ENCODE measurements at regions not wholly inside any gene's neighbourhood (a gene's known extent, or its start where the extent isn't known, plus 50 kb on each side); places are given as distances from the start of the nearest gene placed in this dataset.

DNA sequence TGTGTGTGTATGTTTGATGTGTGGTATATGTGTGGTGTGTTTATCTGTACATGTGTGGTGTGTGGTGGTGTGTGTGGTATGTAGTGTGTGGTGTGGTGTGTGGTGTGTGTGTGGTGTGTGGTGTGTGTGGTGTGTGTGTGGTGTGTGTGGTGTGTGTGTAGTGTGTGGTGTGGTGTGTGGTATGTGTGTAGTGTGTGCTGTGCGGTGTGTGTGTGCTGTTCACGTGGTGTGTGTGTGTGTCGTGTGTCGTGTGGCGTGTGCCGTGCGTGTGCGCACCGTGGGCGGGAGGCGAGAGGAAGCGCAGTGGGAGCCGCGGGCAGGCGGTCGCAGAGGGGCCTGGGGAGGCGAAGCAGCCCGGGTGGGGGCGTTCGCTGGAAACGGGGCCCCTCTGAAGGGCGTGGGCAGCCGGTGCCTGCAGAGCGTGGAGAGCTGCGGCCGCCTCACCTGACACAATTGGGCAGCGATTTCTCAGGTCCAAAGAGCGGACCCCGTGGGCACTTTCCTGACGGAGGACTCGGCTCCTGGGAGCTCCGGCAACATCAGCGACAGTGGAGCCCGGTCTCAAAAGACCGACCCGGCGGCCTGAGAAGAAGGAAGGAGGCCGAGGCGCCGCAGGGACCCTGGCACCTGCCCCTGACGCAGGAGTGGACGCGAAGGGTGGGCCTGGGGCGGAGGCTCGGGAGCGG is 741.1 kb upstream of the SALL3 start:
- ATAC-seq (ENCODE audit: insufficient number of reproducible peaks, low FRiP score, low read depth): no peak
- no peaks in the 10 kb centered on the region for H3K27me3 ChIP-seq (replicated peaks; ENCODE audit: insufficient read depth)
- DNase-seq (ENCODE audit: low spot score): no peak
- H3K4me3 ChIP-seq: no peak overlapping the region
- H3K9me3 ChIP-seq: no peaks in the 10 kb centered on the region
- H3K36me3 ChIP-seq: no peaks in the 10 kb centered on the region
- TF ChIP-seq, protein P1, sequence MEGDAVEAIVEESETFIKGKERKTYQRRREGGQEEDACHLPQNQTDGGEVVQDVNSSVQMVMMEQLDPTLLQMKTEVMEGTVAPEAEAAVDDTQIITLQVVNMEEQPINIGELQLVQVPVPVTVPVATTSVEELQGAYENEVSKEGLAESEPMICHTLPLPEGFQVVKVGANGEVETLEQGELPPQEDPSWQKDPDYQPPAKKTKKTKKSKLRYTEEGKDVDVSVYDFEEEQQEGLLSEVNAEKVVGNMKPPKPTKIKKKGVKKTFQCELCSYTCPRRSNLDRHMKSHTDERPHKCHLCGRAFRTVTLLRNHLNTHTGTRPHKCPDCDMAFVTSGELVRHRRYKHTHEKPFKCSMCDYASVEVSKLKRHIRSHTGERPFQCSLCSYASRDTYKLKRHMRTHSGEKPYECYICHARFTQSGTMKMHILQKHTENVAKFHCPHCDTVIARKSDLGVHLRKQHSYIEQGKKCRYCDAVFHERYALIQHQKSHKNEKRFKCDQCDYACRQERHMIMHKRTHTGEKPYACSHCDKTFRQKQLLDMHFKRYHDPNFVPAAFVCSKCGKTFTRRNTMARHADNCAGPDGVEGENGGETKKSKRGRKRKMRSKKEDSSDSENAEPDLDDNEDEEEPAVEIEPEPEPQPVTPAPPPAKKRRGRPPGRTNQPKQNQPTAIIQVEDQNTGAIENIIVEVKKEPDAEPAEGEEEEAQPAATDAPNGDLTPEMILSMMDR (IDR thresholded peaks at IDR 0.05): no peak
- no peak overlapping the region for H3K27ac ChIP-seq
- H3K4me1 ChIP-seq (ENCODE audit: control insufficient read depth in 1 of 2, low read depth in 2 of 2): no peaks in the 10 kb centered on the region

- DNase-seq (ENCODE audit: low spot score): no peak
- no peak for ATAC-seq (ENCODE audit: insufficient number of reproducible peaks, low FRiP score, low read depth)
These were observed 740.5 kb upstream of the SALL3 start for GRCh38 chr18:78239090-78239457.

DNA sequence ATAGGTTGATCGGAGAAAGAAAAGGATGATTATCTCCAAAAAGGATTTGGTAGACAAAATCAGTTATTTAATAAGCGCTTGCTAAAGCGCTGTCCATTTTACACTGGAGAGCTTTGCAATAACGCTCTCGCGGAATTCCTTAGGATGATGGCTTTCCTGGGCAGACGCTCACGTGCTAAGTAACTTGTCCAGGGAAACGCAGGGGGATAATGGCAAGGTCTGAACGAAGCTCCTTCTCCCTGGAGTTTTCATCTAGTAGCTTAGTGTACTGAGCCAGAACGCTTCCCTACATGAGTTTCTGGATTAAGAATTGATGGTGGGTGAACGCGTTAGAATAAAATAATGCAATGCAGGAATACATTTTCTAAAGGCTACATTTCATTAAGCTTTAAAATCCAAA is 739.5 kb upstream of the SALL3 start:
- TF ChIP-seq, protein P1 (IDR thresholded peaks at IDR 0.05): no peak
- Histone ChIP-seq H3K27ac (no peak overlapping the region), H3K36me3 (no peaks in the 10 kb centered on the region), H3K27me3 (replicated peaks; ENCODE audit: insufficient read depth) (no peaks in the 10 kb centered on the region), H3K4me3 (no peak overlapping the region), H3K9me3 (no peaks in the 10 kb centered on the region), H3K4me1 (ENCODE audit: control insufficient read depth in 1 of 2, low read depth in 2 of 2) (no peaks in the 10 kb centered on the region)
- ATAC-seq (ENCODE audit: insufficient number of reproducible peaks, low FRiP score, low read depth) (no peak), DNase-seq (ENCODE audit: low spot score) (no peak)

More at GRCh38 chr18:78239090-78239457, 740.5 kb upstream of the SALL3 start:
- Histone ChIP-seq H3K36me3 (no peaks in the 10 kb centered on the region), H3K27ac (no peak overlapping the region), H3K4me3 (no peak overlapping the region), H3K9me3 (no peaks in the 10 kb centered on the region), H3K27me3 (replicated peaks; ENCODE audit: insufficient read depth) (no peaks in the 10 kb centered on the region), H3K4me1 (ENCODE audit: control insufficient read depth in 1 of 2, low read depth in 2 of 2) (no peaks in the 10 kb centered on the region)
- TF ChIP-seq, protein P1 (IDR thresholded peaks at IDR 0.05): no peak

- no peak overlapping the region for H3K27ac ChIP-seq
- no peaks in the 10 kb centered on the region for H3K36me3 ChIP-seq
- ATAC-seq (ENCODE audit: insufficient number of reproducible peaks, low FRiP score, low read depth) (no peak), DNase-seq (ENCODE audit: low spot score) (no peak)
- H3K9me3 ChIP-seq: no peaks in the 10 kb centered on the region
- no peak overlapping the region for H3K4me3 ChIP-seq
- TF ChIP-seq, protein P1 (IDR thresholded peaks at IDR 0.05): no peak
- H3K27me3 ChIP-seq (replicated peaks; ENCODE audit: insufficient read depth): no peaks in the 10 kb centered on the region
- no peaks in the 10 kb centered on the region for H3K4me1 ChIP-seq (ENCODE audit: control insufficient read depth in 1 of 2, low read depth in 2 of 2)
These were observed 738.9 kb upstream of the SALL3 start for GRCh38 chr18:78240627-78241252.

GRCh38 chr18:78241535-78242253 is 737.9 kb upstream of the SALL3 start:
- Histone ChIP-seq H3K9me3 (no peaks in the 10 kb centered on the region), H3K27me3 (replicated peaks; ENCODE audit: insufficient read depth) (no peaks in the 10 kb centered on the region), H3K4me1 (ENCODE audit: control insufficient read depth in 1 of 2, low read depth in 2 of 2) (no peaks in the 10 kb centered on the region), H3K4me3 (no peak overlapping the region), H3K36me3 (no peaks in the 10 kb centered on the region), H3K27ac (no peak overlapping the region)
- TF ChIP-seq, protein P1 (IDR thresholded peaks at IDR 0.05): no peak
- DNase-seq (ENCODE audit: low spot score) (no peak), ATAC-seq (ENCODE audit: insufficient number of reproducible peaks, low FRiP score, low read depth) (no peak)
